ENCODE measurements at regions not wholly inside any gene's neighbourhood (a gene's known extent, or its start where the extent isn't known, plus 50 kb on each side); places are given as distances from the start of the nearest gene placed in this dataset.

- no peak overlapping the region for H3K27ac Mint-ChIP-seq
- peaks cover 36% of the 10 kb centered on the region for H3K27me3 Mint-ChIP-seq (ENCODE audit: insufficient read depth, low read depth)
- H3K9ac ChIP-seq, result no peak overlapping the region
Measured at GRCh38 chr20:57087705-57088104, 178.7 kb downstream of the BMP7 start.

DNA sequence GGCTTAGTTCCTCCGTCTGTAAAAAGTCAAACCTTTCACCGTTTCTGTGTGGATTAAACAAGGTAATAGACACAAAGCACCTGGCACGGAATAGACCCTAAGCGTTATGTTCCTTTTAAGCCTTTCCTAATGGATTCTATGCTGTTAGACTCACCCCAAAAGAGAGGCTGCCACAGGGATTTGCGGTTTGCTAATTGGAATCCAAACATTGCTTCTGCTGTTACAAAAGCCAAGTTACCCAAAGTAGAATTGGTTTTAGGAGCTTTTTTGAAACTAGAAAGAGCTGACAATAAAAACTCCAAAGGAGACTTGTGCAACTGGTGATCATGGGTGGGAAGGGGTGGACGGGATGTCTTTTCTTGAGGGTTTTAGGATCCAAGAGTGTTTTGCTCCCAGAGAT, 178.0 kb downstream of the BMP7 start:
- peak overlapping the region; percentile 27 for H3K27ac ChIP-seq
- Mint-ChIP-seq H3K4me3 (no peak overlapping the region), H3K9me3 (no peaks in the 10 kb centered on the region), H3K27me3 (ENCODE audit: insufficient read depth, low read depth) (peaks cover 32% of the 10 kb centered on the region), H3K27ac (no peak overlapping the region), H3K36me3 (no peaks in the 10 kb centered on the region), H3K4me1 (peaks cover 12% of the 10 kb centered on the region)
- H3K36me3 ChIP-seq, result no peaks in the 10 kb centered on the region
- no peaks in the 10 kb centered on the region for H3K9me3 ChIP-seq (ENCODE audit: low read depth)
- no peaks in the 10 kb centered on the region for H4K20me1 ChIP-seq (ENCODE audit: low read depth)
- H2AFZ ChIP-seq (replicated peaks), result no peak overlapping the region
- H3K4me2 ChIP-seq, result peak overlapping the region; percentile 21
- peak; percentile 24 for DNase-seq (ENCODE audit: low spot score)
- H3K9ac ChIP-seq, result no peak overlapping the region
- H3K79me2 ChIP-seq (ENCODE audit: low read depth), result no peaks in the 10 kb centered on the region
- TF ChIP-seq, protein P1, sequence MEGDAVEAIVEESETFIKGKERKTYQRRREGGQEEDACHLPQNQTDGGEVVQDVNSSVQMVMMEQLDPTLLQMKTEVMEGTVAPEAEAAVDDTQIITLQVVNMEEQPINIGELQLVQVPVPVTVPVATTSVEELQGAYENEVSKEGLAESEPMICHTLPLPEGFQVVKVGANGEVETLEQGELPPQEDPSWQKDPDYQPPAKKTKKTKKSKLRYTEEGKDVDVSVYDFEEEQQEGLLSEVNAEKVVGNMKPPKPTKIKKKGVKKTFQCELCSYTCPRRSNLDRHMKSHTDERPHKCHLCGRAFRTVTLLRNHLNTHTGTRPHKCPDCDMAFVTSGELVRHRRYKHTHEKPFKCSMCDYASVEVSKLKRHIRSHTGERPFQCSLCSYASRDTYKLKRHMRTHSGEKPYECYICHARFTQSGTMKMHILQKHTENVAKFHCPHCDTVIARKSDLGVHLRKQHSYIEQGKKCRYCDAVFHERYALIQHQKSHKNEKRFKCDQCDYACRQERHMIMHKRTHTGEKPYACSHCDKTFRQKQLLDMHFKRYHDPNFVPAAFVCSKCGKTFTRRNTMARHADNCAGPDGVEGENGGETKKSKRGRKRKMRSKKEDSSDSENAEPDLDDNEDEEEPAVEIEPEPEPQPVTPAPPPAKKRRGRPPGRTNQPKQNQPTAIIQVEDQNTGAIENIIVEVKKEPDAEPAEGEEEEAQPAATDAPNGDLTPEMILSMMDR (IDR thresholded peaks at IDR 0.05), result no peak
- no peak for TF ChIP-seq EZH2 (IDR thresholded peaks at IDR 0.05)
- TF ChIP-seq EZH2phosphoT487 (IDR thresholded peaks at IDR 0.05), result no peak
- H3K4me3 ChIP-seq, result no peak overlapping the region
- H3K4me1 ChIP-seq, result peaks cover 9% of the 10 kb centered on the region
- peaks cover 11% of the 10 kb centered on the region for H3K27me3 ChIP-seq
- peaks cover 12% of the 10 kb centered on the region for H3F3A ChIP-seq (ENCODE audit: low read depth)

More at GRCh38 chr20:57087705-57088104, 178.7 kb downstream of the BMP7 start:
- Histone ChIP-seq H3K4me3 (no peak overlapping the region), H3K4me2 (no peak overlapping the region), H3F3A (ENCODE audit: low read depth) (peaks cover 12% of the 10 kb centered on the region), H3K27ac (no peak overlapping the region), H3K79me2 (ENCODE audit: low read depth) (no peaks in the 10 kb centered on the region), H2AFZ (replicated peaks) (no peak overlapping the region), H4K20me1 (ENCODE audit: low read depth) (no peaks in the 10 kb centered on the region), H3K4me1 (peaks cover 9% of the 10 kb centered on the region), H3K9me3 (ENCODE audit: low read depth) (no peaks in the 10 kb centered on the region), H3K36me3 (no peaks in the 10 kb centered on the region), H3K27me3 (peaks cover 11% of the 10 kb centered on the region)
- DNase-seq (ENCODE audit: low spot score), result no peak
- Mint-ChIP-seq H3K9me3 (no peaks in the 10 kb centered on the region), H3K4me3 (no peak overlapping the region), H3K4me1 (peaks cover 12% of the 10 kb centered on the region), H3K36me3 (no peaks in the 10 kb centered on the region)
- no peak for TF ChIP-seq EZH2 (IDR thresholded peaks at IDR 0.05)
- TF ChIP-seq, protein P1 (IDR thresholded peaks at IDR 0.05), result no peak
- TF ChIP-seq EZH2phosphoT487 (IDR thresholded peaks at IDR 0.05), result no peak

- Mint-ChIP-seq H3K4me1 (peaks cover 12% of the 10 kb centered on the region), H3K36me3 (no peaks in the 10 kb centered on the region), H3K27ac (no peak overlapping the region), H3K4me3 (no peak overlapping the region), H3K27me3 (ENCODE audit: insufficient read depth, low read depth) (peaks cover 31% of the 10 kb centered on the region), H3K9me3 (no peaks in the 10 kb centered on the region)
- Histone ChIP-seq H3K4me3 (no peak overlapping the region), H2AFZ (replicated peaks) (no peak overlapping the region), H4K20me1 (ENCODE audit: low read depth) (no peaks in the 10 kb centered on the region), H3K4me1 (peaks cover 9% of the 10 kb centered on the region), H3K36me3 (no peaks in the 10 kb centered on the region), H3K9ac (no peak overlapping the region), H3K79me2 (ENCODE audit: low read depth) (no peaks in the 10 kb centered on the region), H3K27ac (no peak overlapping the region), H3K9me3 (ENCODE audit: low read depth) (no peaks in the 10 kb centered on the region), H3F3A (ENCODE audit: low read depth) (peaks cover 12% of the 10 kb centered on the region), H3K4me2 (no peak overlapping the region), H3K27me3 (peaks cover 11% of the 10 kb centered on the region)
- no peak for TF ChIP-seq EZH2phosphoT487 (IDR thresholded peaks at IDR 0.05)
- TF ChIP-seq, protein P1 (IDR thresholded peaks at IDR 0.05), result peak; percentile 92
- peak; percentile 90 for DNase-seq (ENCODE audit: low spot score)
Measured at GRCh38 chr20:57089699-57090144, 176.7 kb downstream of the BMP7 start.
